Progenitor cell of endocrine pancreas (in vitro differentiated cells): ENCODE measurements at regions not wholly inside any gene's neighbourhood (a gene's known extent, or its start where the extent isn't known, plus 50 kb on each side); places are given as distances from the start of the nearest gene placed in this dataset.

ENCODE experiments used
- DNase-seq: peaks from one replicate; pipeline ENCODE4 v3.0.0; 2021; ENCODE audit warnings: low spot score; ENCODE audit not compliant: unreplicated experiment
- H3K27ac Mint-ChIP-seq: 2 replicates; pipeline ENCODE4 v1.8.0; 2021; ENCODE audit warnings: mild to moderate bottlenecking, moderate library complexity, mixed read lengths
- H3K27me3 Mint-ChIP-seq: 2 replicates; pipeline ENCODE4 v1.8.0; 2021; ENCODE audit warnings: mixed read lengths
- H3K36me3 Mint-ChIP-seq: 2 replicates; pipeline ENCODE4 v1.8.0; 2022; ENCODE audit warnings: mixed read lengths; ENCODE audit not compliant: insufficient read depth
- H3K4me1 Mint-ChIP-seq: 2 replicates; pipeline ENCODE4 v1.8.0; 2021; ENCODE audit warnings: low read depth, mixed read lengths
- H3K4me3 Mint-ChIP-seq: 2 replicates; pipeline ENCODE4 v1.8.0; 2021; ENCODE audit warnings: low read depth, mild to moderate bottlenecking, moderate library complexity, mixed read lengths
- H3K9me3 Mint-ChIP-seq: 2 replicates; pipeline ENCODE4 v1.8.0; 2021; ENCODE audit warnings: low read depth, mixed read lengths
- CTCF ChIP-seq: fragments of 200-600 bp; sonication (generic); IDR thresholded peaks from one replicate; pipeline ENCODE4 v1.5.0; 2021; ENCODE audit warnings: antibody characterized with exemption, mild to moderate bottlenecking; ENCODE audit not compliant: unreplicated experiment

- no peak for TF ChIP-seq CTCF
These were observed 415.0 kb upstream of the CELF4 start for GRCh38 chr18:37980556-37980955.

GRCh38 chr18:37975446-37975845 lies 409.8 kb upstream of the CELF4 start:
- DNase-seq: no peak
- no peak overlapping the region for H3K4me3 Mint-ChIP-seq
- peaks cover 14% of the 10 kb centered on the region for H3K9me3 Mint-ChIP-seq
- H3K27me3 Mint-ChIP-seq: no peaks in the 10 kb centered on the region
- H3K4me1 Mint-ChIP-seq: no peaks in the 10 kb centered on the region
- no peaks in the 10 kb centered on the region for H3K36me3 Mint-ChIP-seq
- H3K27ac Mint-ChIP-seq: no peak overlapping the region
- TF ChIP-seq CTCF: no peak

More at GRCh38 chr18:37980556-37980955, 415.0 kb upstream of the CELF4 start:
- no peaks in the 10 kb centered on the region for H3K4me1 Mint-ChIP-seq
- DNase-seq: no peak
- H3K36me3 Mint-ChIP-seq: no peaks in the 10 kb centered on the region
- H3K27ac Mint-ChIP-seq: no peak overlapping the region
- peaks cover 5% of the 10 kb centered on the region for H3K9me3 Mint-ChIP-seq
- no peak overlapping the region for H3K4me3 Mint-ChIP-seq
- no peaks in the 10 kb centered on the region for H3K27me3 Mint-ChIP-seq

GRCh38 chr18:37967261-37967660 lies 401.7 kb upstream of the CELF4 start:
- no peak for TF ChIP-seq CTCF
- no peaks in the 10 kb centered on the region for H3K27me3 Mint-ChIP-seq
- no peaks in the 10 kb centered on the region for H3K36me3 Mint-ChIP-seq
- no peaks in the 10 kb centered on the region for H3K4me1 Mint-ChIP-seq
- no peak overlapping the region for H3K27ac Mint-ChIP-seq
- DNase-seq: no peak
- H3K9me3 Mint-ChIP-seq: no peaks in the 10 kb centered on the region
- no peak overlapping the region for H3K4me3 Mint-ChIP-seq

- no peak for TF ChIP-seq CTCF
- no peaks in the 10 kb centered on the region for H3K36me3 Mint-ChIP-seq
- H3K27me3 Mint-ChIP-seq: no peaks in the 10 kb centered on the region
- H3K4me3 Mint-ChIP-seq: no peak overlapping the region
- no peak overlapping the region for H3K27ac Mint-ChIP-seq
- H3K4me1 Mint-ChIP-seq: no peaks in the 10 kb centered on the region
- no peak for DNase-seq
- H3K9me3 Mint-ChIP-seq: peaks cover 3% of the 10 kb centered on the region
These were observed 400.0 kb upstream of the CELF4 start for GRCh38 chr18:37965572-37965970.

GRCh38 chr18:37964885-37965571 lies 399.4 kb upstream of the CELF4 start:
- H3K4me3 Mint-ChIP-seq: no peak overlapping the region
- no peaks in the 10 kb centered on the region for H3K36me3 Mint-ChIP-seq
- no peak for TF ChIP-seq CTCF
- H3K27ac Mint-ChIP-seq: no peak overlapping the region
- H3K27me3 Mint-ChIP-seq: no peaks in the 10 kb centered on the region
- H3K9me3 Mint-ChIP-seq: peaks cover 7% of the 10 kb centered on the region
- no peaks in the 10 kb centered on the region for H3K4me1 Mint-ChIP-seq
- DNase-seq: no peak
